ENCODE measurements at regions not wholly inside any gene's neighbourhood (a gene's known extent, or its start where the extent isn't known, plus 50 kb on each side); places are given as distances from the start of the nearest gene placed in this dataset.

GRCh38 chr9:105091004-105091640, 153.3 kb upstream of the SLC44A1 start:
- ChIA-PET POLR2A (no interaction called here), CTCF (ENCODE audit: unreplicated experiment) (no interaction called here)
- no peak overlapping the region for H3K27ac ChIP-seq (ENCODE audit: low read depth, low read length, poor library complexity, severe bottlenecking)
- intact Hi-C loops (cut with micrococcal nuclease; ENCODE audit: unreplicated experiment): no loop called here
- no peak for DNase-seq (ENCODE audit: low spot score)
- no peaks in the 10 kb centered on the region for H3K9me2 ChIP-seq (ENCODE audit: insufficient read depth, low read length)
- TF ChIP-seq EZH2phosphoT487 (IDR thresholded peaks at IDR 0.05; ENCODE audit: borderline replicate concordance, low read depth, low read length) (no peak), CTCF (conservative IDR thresholded peaks at IDR 0.05; ENCODE audit: low read length) (no peak)
- no peak overlapping the region for H3K4me2 ChIP-seq (ENCODE audit: low read length)
- no peaks in the 10 kb centered on the region for H3K36me3 ChIP-seq (ENCODE audit: insufficient read depth, low read length)
- H4K20me1 ChIP-seq (ENCODE audit: insufficient read depth, low read length): no peaks in the 10 kb centered on the region
- no peaks in the 10 kb centered on the region for H3K4me1 ChIP-seq (ENCODE audit: insufficient read depth, low read length, poor library complexity, severe bottlenecking)
- H3K9me3 ChIP-seq (ENCODE audit: low read length): no peaks in the 10 kb centered on the region
- no peaks in the 10 kb centered on the region for H3K79me2 ChIP-seq (ENCODE audit: insufficient read depth, low read depth, low read length)
- no peak overlapping the region for H3K4me3 ChIP-seq (ENCODE audit: low read depth, low read length, poor library complexity, severe bottlenecking)
- no TSS peak for BruUV-seq (replicated peaks)
- no peak overlapping the region for H2AFZ ChIP-seq (ENCODE audit: low read length)

- intact Hi-C loops (cut with micrococcal nuclease; ENCODE audit: unreplicated experiment): no loop called here
- BruUV-seq (replicated peaks): no TSS peak
- CTCF ChIA-PET (ENCODE audit: unreplicated experiment): no interaction called here
Measured at GRCh38 chr9:105093685-105094084, 150.8 kb upstream of the SLC44A1 start.

More at GRCh38 chr9:105093685-105094084, 150.8 kb upstream of the SLC44A1 start:
- no peak overlapping the region for H2AFZ ChIP-seq (ENCODE audit: low read length)
- H4K20me1 ChIP-seq (ENCODE audit: insufficient read depth, low read length): no peaks in the 10 kb centered on the region
- no peak overlapping the region for H3K27ac ChIP-seq (ENCODE audit: low read depth, low read length, poor library complexity, severe bottlenecking)
- H3K4me1 ChIP-seq (ENCODE audit: insufficient read depth, low read length, poor library complexity, severe bottlenecking): no peaks in the 10 kb centered on the region
- H3K4me2 ChIP-seq (ENCODE audit: low read length): no peak overlapping the region
- H3K4me3 ChIP-seq (ENCODE audit: low read depth, low read length, poor library complexity, severe bottlenecking): no peak overlapping the region
- TF ChIP-seq EZH2phosphoT487 (IDR thresholded peaks at IDR 0.05; ENCODE audit: borderline replicate concordance, low read depth, low read length): no peak
- TF ChIP-seq CTCF (conservative IDR thresholded peaks at IDR 0.05; ENCODE audit: low read length): no peak
- no peak for DNase-seq (ENCODE audit: low spot score)
- H3K36me3 ChIP-seq (ENCODE audit: insufficient read depth, low read length): no peaks in the 10 kb centered on the region
- no peaks in the 10 kb centered on the region for H3K79me2 ChIP-seq (ENCODE audit: insufficient read depth, low read depth, low read length)
- H3K9me3 ChIP-seq (ENCODE audit: low read length): no peaks in the 10 kb centered on the region
- no peaks in the 10 kb centered on the region for H3K9me2 ChIP-seq (ENCODE audit: insufficient read depth, low read length)
- POLR2A ChIA-PET: interaction anchor here (0.6 to 0.9 kb wide), 6 partner anchors 15 to 393 kb away, joined by 3 read pairs; no protein-coding TSS in a partner anchor

Measured in OCI-LY7 (cell line).